HCT116 (cell line): ENCODE measurements at regions not wholly inside any gene's neighbourhood (a gene's known extent, or its start where the extent isn't known, plus 50 kb on each side); places are given as distances from the start of the nearest gene placed in this dataset.

Source experiments
- EZH2 ChIP-seq: fragments of 200-600 bp; sonication (generic); IDR thresholded peaks from 2 replicates; pipeline ENCODE4 v1.6.1; 2017; ENCODE audit warnings: antibody characterized with exemption, mixed run types
- TF ChIP-seq, protein P1 (sequence below), 3 experiments: fragments of 200-600 bp in 1 of 3; sonication (generic) in 1 of 3; IDR thresholded peaks in 2 of 3; conservative IDR thresholded peaks in 1 of 3; 2 replicates each; pipeline ENCODE4 v1.5.1; 2012 to 2017; ENCODE audit warnings: low read depth in 2 of 3, low read length in 2 of 3, antibody characterized with exemption in 1 of 3, borderline replicate concordance in 1 of 3, control low read depth in 1 of 3, mild to moderate bottlenecking in 1 of 3, mixed read lengths in 1 of 3, mixed run types in 1 of 3, moderate library complexity in 1 of 3; ENCODE audit not compliant: insufficient read depth in 1 of 3

DNA sequence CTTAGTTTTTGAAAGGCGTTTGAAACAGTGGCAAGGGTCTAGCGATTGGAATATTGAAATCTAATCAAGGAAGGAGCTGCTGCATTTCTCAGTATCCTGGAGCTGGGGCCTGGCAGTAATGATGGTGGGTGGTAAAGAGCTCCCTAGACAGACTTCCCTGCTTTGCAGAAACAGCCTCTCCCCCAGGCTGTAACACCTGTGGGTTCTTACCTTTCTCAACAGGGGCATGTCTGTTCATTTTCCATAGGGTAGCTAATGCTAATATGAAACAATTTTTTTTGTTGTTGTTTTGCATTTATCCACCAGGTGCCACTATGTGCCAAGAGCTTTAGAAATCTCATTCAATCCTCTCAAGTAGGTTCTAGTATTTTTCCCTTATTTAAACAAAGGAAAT is 345.5 kb downstream of the REEP3 start:
- TF ChIP-seq, protein P1, sequence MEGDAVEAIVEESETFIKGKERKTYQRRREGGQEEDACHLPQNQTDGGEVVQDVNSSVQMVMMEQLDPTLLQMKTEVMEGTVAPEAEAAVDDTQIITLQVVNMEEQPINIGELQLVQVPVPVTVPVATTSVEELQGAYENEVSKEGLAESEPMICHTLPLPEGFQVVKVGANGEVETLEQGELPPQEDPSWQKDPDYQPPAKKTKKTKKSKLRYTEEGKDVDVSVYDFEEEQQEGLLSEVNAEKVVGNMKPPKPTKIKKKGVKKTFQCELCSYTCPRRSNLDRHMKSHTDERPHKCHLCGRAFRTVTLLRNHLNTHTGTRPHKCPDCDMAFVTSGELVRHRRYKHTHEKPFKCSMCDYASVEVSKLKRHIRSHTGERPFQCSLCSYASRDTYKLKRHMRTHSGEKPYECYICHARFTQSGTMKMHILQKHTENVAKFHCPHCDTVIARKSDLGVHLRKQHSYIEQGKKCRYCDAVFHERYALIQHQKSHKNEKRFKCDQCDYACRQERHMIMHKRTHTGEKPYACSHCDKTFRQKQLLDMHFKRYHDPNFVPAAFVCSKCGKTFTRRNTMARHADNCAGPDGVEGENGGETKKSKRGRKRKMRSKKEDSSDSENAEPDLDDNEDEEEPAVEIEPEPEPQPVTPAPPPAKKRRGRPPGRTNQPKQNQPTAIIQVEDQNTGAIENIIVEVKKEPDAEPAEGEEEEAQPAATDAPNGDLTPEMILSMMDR (IDR thresholded peaks at IDR 0.05 in 2 of 3, conservative IDR thresholded peaks at IDR 0.05 in 1 of 3; ENCODE audit: borderline replicate concordance in 1 of 3, insufficient read depth in 1 of 3, low read depth in 2 of 3, low read length in 2 of 3), result peak; percentile 38 to 52 (median 41); a peak in 4 of 6 replicates
- TF ChIP-seq EZH2, result no peak
